GM12878 (cell line): ENCODE measurements at regions not wholly inside any gene's neighbourhood (a gene's known extent, or its start where the extent isn't known, plus 50 kb on each side); places are given as distances from the start of the nearest gene placed in this dataset.

Experiments
- ATAC-seq: fragments of 200-7000 bp; cut with Tn5 transposase; 3 replicates; pipeline ENCODE4 v1.9.1; 2020; ENCODE audit warnings: mild to moderate bottlenecking, moderate library complexity
- BruUV-seq: library from RNA; stranded (reverse); fragments of 400-500 nt; replicated peaks from 2 replicates; lab custom pipeline; 2021; lab: Mats Ljungman, UMichigan
- CTCF ChIA-PET: fragments of 300-600 bp; sonication (Branson Sonifier 250); formaldehyde crosslinking; extraction: SDS; loops from one replicate; lab custom pipeline; 2021; ENCODE audit warnings: inconsistent platforms; lab: Yijun Ruan, JAX
- POLR2A ChIA-PET: fragments of 350-600 bp; formaldehyde crosslinking; extraction: SDS; loops from one replicate; lab custom pipeline; 2021; ENCODE audit warnings: inconsistent platforms; lab: Charles Lee
- RAD21 ChIA-PET: fragments of 300-600 bp; sonication (Branson Sonifier 250); formaldehyde crosslinking; loops from one replicate; lab custom pipeline; 2023; ENCODE audit warnings: antibody characterized with exemption; ENCODE audit not compliant: unreplicated experiment; lab: Charles Lee
- SMC1A ChIA-PET: fragments of 300-600 bp; sonication (Branson Sonifier 250); formaldehyde crosslinking; loops from one replicate; lab custom pipeline; 2023; ENCODE audit not compliant: unreplicated experiment, uncharacterized antibody; lab: Charles Lee
- DNase-seq: peaks from one replicate; pipeline ENCODE4 v3.0.0-alpha.2; 2011; ENCODE audit warnings: low read depth, low spot score
- FAIRE-seq: peaks from 3 replicates; lab custom pipeline; 2011; peaks lifted over from hg19 to GRCh38; lab: Jason Lieb, UNC
- H2AFZ ChIP-seq: 2 replicates; pipeline ENCODE4 v1.6.0; 2011; ENCODE audit warnings: low read depth, low read length, control low read depth; ENCODE audit not compliant: control insufficient read depth
- H3K27ac ChIP-seq: 2 replicates; pipeline ENCODE4 v1.5.1; 2011; ENCODE audit warnings: control low read depth; ENCODE audit not compliant: control insufficient read depth, insufficient read depth
- H3K27me3 ChIP-seq, 2 experiments: replicated peaks in 1 of 2; 2 replicates each; pipeline versions ENCODE4 v1.6.0 to v1.6.1; 2011; ENCODE audit warnings: low read length in 1 of 2; ENCODE audit not compliant: control insufficient read depth in 2 of 2, insufficient read depth in 2 of 2
- H3K36me3 ChIP-seq, 2 experiments: 2 replicates each; pipeline ENCODE4 v1.5.1; 2011; ENCODE audit warnings: low read length in 1 of 2; ENCODE audit not compliant: control insufficient read depth in 2 of 2, insufficient read depth in 2 of 2
- H3K4me1 ChIP-seq: 2 replicates; pipeline ENCODE4 v1.6.1; 2011; ENCODE audit warnings: mild to moderate bottlenecking, low read length, moderate library complexity, mixed read lengths; ENCODE audit not compliant: control insufficient read depth, insufficient read depth
- H3K4me2 ChIP-seq: 2 replicates; pipeline ENCODE4 v1.6.0; 2011; ENCODE audit warnings: control low read depth; ENCODE audit not compliant: control insufficient read depth, insufficient read depth
- H3K4me3 ChIP-seq: fragments of 200-600 bp; sonication (generic); 2 replicates; pipeline ENCODE4 v1.5.1; 2016
- H3K79me2 ChIP-seq: 2 replicates; pipeline ENCODE4 v1.6.0; 2011; ENCODE audit warnings: low read length; ENCODE audit not compliant: control insufficient read depth, insufficient read depth
- H3K9ac ChIP-seq: 2 replicates; pipeline ENCODE4 v1.8.0; 2011; ENCODE audit warnings: low read length, control low read depth, mixed read lengths; ENCODE audit not compliant: control insufficient read depth, insufficient read depth
- H3K9me3 ChIP-seq: replicated peaks from 3 replicates; pipeline ENCODE4 v1.5.1; 2011; ENCODE audit warnings: mild to moderate bottlenecking, low read length; ENCODE audit not compliant: control insufficient read depth, insufficient read depth
- H4K20me1 ChIP-seq: 2 replicates; pipeline ENCODE4 v1.6.0; 2011; ENCODE audit not compliant: control insufficient read depth, insufficient read depth
- ATF7 ChIP-seq: fragments of 450-650 bp; IDR thresholded peaks from 2 replicates; pipeline ENCODE4 v1.6.1; 2016; ENCODE audit warnings: low read depth, mild to moderate bottlenecking
- CEBPB ChIP-seq, 2 experiments: fragments of 150-350 bp in 1 of 2; IDR thresholded peaks; 2 replicates each; pipeline ENCODE4 v1.6.1; 2012 to 2014; ENCODE audit warnings: low read depth in 2 of 2, low read length in 2 of 2, borderline replicate concordance in 1 of 2, inconsistent platforms in 1 of 2
- WGBS: methylation state at CpG from one replicate; pipeline ENCODE4 v1.1.6; 2016; ENCODE audit warnings: low lambda C conversion rate; ENCODE audit not compliant: insufficient replicate concordance, insufficient coverage; ENCODE audit errors: missing lambda C conversion rate; 5-methylcytosine and 5-hydroxymethylcytosine counted together
- in situ Hi-C: fragments of 300-500 bp; cut with MboI; formaldehyde crosslinking; loops from 9 replicates; pipeline ENCODE4 v1.14.3; 2018; ENCODE audit warnings: mixed read lengths
- intact Hi-C: fragments of 100-400 bp; cut with micrococcal nuclease; formaldehyde crosslinking; loops from one replicate; pipeline ENCODE4 v1.14.2; 2022; ENCODE audit not compliant: unreplicated experiment

DNA sequence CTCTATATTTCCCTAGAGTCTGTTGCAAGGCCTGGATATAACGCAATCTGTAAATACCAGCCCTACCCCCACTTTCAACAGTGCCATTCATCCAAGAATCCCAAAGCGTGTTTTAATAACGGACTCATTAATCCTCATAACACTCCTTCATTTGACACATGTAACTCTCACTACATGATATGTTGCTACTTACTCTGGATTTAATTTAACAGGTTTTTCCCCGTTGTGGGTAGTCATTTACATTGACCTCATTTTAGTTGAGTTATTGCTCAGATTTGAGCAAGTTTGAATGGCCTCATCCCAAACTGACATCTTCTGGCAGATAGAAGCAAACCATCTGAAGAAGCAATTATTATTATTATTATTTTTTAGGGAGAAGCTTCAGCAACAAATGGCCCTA lies 125.4 kb upstream of the NPVF start:
- POLR2A ChIA-PET = no interaction called here

DNA sequence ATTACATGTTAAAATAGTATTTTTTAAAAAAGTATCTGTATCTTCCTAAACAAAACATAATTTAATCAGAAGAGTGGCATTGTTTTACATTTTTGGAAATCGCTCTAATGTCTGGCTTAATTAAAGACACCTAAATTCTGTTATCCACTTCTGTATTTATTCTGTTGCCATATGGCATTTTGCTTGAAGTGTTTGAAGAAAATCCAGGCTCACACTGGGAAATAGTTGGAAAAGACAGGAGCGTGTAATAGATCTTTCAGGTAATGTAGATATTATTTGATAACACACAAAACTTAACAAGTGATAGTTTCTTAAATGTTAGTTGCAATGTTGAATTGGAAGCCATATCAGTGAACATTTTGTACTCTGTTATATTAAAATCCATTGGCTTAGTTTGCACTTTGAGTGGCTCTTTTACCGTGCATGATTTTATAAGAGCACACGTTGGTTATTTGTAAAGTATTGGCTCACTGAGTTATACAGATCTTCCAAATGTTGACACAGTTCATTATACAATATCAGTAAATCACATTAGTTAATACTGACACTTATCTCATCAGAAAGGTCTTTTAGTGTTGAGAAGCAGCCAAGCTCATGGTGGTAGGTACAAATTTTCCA lies 128.4 kb upstream of the NPVF start:
- no TSS peak for BruUV-seq
- Histone ChIP-seq H4K20me1 (no peaks in the 10 kb centered on the region), H2AFZ (no peak overlapping the region), H3K4me1 (no peaks in the 10 kb centered on the region), H3K9ac (no peak overlapping the region)
- no peak for FAIRE-seq
- 74% methylated on average over 4 of the region's 4 CpGs for WGBS
- CTCF ChIA-PET = no interaction called here
- no peak for TF ChIP-seq CEBPB (IDR thresholded peaks at IDR 0.05; ENCODE audit: borderline replicate concordance in 1 of 2, low read depth in 2 of 2, low read length in 2 of 2)
- TF ChIP-seq, all 136 proteins: peak for 0
- ChIA-PET POLR2A (no interaction called here), SMC1A (no interaction called here), RAD21 (no interaction called here)
- intact Hi-C loops (no loop called here), in situ Hi-C loops (no loop called here)
- H3K79me2 ChIP-seq = no peaks in the 10 kb centered on the region
- H3K9me3 ChIP-seq = no peaks in the 10 kb centered on the region
- DNase-seq (no peak), ATAC-seq (no peak)
- no peak overlapping the region for H3K4me2 ChIP-seq
- no peak overlapping the region for H3K4me3 ChIP-seq
- H3K36me3 ChIP-seq = no peaks in the 10 kb centered on the region
- no peak overlapping the region for H3K27ac ChIP-seq
- no peaks in the 10 kb centered on the region for H3K27me3 ChIP-seq

More for the DNA sequence above, 125.4 kb upstream of the NPVF start:
- no peak for ATAC-seq
- no peak overlapping the region for H2AFZ ChIP-seq
- H3K27me3 ChIP-seq = no peaks in the 10 kb centered on the region
- 24% methylated on average over 4 of the region's 4 CpGs for WGBS
- FAIRE-seq = no peak
- CTCF ChIA-PET = no interaction called here
- no peak for DNase-seq
- no peak for TF ChIP-seq ATF7
- intact Hi-C loops = no loop called here
- no peak overlapping the region for H3K27ac ChIP-seq
- in situ Hi-C loops = no loop called here
- H3K79me2 ChIP-seq = no peaks in the 10 kb centered on the region
- RAD21 ChIA-PET = no interaction called here
- no TSS peak for BruUV-seq
- no peaks in the 10 kb centered on the region for H3K36me3 ChIP-seq
- H3K9ac ChIP-seq = no peak overlapping the region
- H4K20me1 ChIP-seq = no peaks in the 10 kb centered on the region
- no peak overlapping the region for H3K4me2 ChIP-seq
- H3K4me1 ChIP-seq = no peaks in the 10 kb centered on the region
- H3K4me3 ChIP-seq = no peak overlapping the region
- no peaks in the 10 kb centered on the region for H3K9me3 ChIP-seq
- SMC1A ChIA-PET = no interaction called here
